ENCODE measurements at regions not wholly inside any gene's neighbourhood (a gene's known extent, or its start where the extent isn't known, plus 50 kb on each side); places are given as distances from the start of the nearest gene placed in this dataset.

DNA sequence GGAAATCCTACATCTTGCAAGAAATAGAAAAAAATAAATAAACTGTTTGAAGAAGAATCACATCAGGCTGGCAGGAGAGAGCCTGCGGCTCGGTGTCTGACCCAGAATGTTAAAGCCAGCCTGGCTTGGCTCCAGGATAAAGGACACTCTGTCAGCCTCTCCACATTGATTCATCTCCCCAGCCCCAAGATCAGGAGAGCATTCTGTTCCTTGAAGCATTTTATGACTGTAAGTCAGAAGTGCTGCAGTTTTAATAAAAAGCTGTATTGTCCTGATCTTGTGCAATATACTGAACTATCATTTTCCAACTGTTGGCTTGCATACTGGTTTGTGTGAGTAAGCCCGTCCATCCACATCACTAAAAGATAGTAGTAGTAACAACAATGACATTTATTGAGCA is 426.6 kb downstream of the HAPSTR1 start:
- Histone ChIP-seq H3K79me1 (ENCODE audit: low read length) (peaks cover 5% of the 10 kb centered on the region), H4K91ac (ENCODE audit: low read depth, low read length) (no peak overlapping the region), H3K4me2 (ENCODE audit: low read length) (no peak overlapping the region), H3K23ac (ENCODE audit: low read length) (no peak overlapping the region), H2AFZ (ENCODE audit: insufficient read depth, low read length, poor library complexity) (no peak overlapping the region), H2AK5ac (ENCODE audit: low read length) (no peak overlapping the region), H4K12ac (ENCODE audit: low read depth, low read length) (no peak overlapping the region), H3K79me2 (ENCODE audit: control insufficient read depth, insufficient read depth, low read length, poor library complexity) (no peaks in the 10 kb centered on the region), H3K9me3 (ENCODE audit: insufficient read depth, low read depth, low read length) (peaks cover under 1% of the 10 kb centered on the region), H2BK12ac (ENCODE audit: low read length) (no peak overlapping the region), H3K4ac (ENCODE audit: low read depth, low read length) (no peak overlapping the region), H3K4me3 (ENCODE audit: low read depth, low read length) (no peak overlapping the region), H3K4me1 (ENCODE audit: control insufficient read depth in 1 of 2, insufficient read depth in 2 of 2, low read length in 2 of 2) (peaks cover 9 to 13% of the 10 kb centered on the region in 2 experiments), H3K18ac (ENCODE audit: low read length) (no peak overlapping the region), H2BK5ac (ENCODE audit: low read depth, low read length, poor library complexity) (no peak overlapping the region), H3K27me3 (ENCODE audit: insufficient read depth, low read length) (no peaks in the 10 kb centered on the region), H3K36me3 (ENCODE audit: control insufficient read depth in 1 of 2, insufficient read depth in 2 of 2, low read length in 2 of 2) (no peaks in the 10 kb centered on the region), H2BK120ac (ENCODE audit: insufficient read depth, low read length, poor library complexity) (no peak overlapping the region), H4K8ac (ENCODE audit: low read depth, low read length) (no peak overlapping the region), H3K27ac (ENCODE audit: low read depth, low read length) (no peak overlapping the region), H3K14ac (ENCODE audit: low read length) (no peak overlapping the region), H3K9ac (ENCODE audit: low read length) (no peak overlapping the region)
- no CpG with 5 or more reads among the region's 3 CpGs for WGBS (ENCODE audit: extremely low coverage, insufficient coverage, insufficient read length)
- DNase-seq, result no peak

GRCh38 chr16:9518581-9518980 is 427.1 kb downstream of the HAPSTR1 start:
- Histone ChIP-seq H2AK5ac (ENCODE audit: low read length) (no peak overlapping the region), H3K4me2 (ENCODE audit: low read length) (no peak overlapping the region), H3K79me2 (ENCODE audit: control insufficient read depth, insufficient read depth, low read length, poor library complexity) (no peaks in the 10 kb centered on the region), H3K27me3 (ENCODE audit: insufficient read depth, low read length) (no peaks in the 10 kb centered on the region), H2BK120ac (ENCODE audit: insufficient read depth, low read length, poor library complexity) (no peak overlapping the region), H3K18ac (ENCODE audit: low read length) (no peak overlapping the region), H4K91ac (ENCODE audit: low read depth, low read length) (no peak overlapping the region), H4K8ac (ENCODE audit: low read depth, low read length) (no peak overlapping the region), H4K12ac (ENCODE audit: low read depth, low read length) (no peak overlapping the region), H2BK5ac (ENCODE audit: low read depth, low read length, poor library complexity) (no peak overlapping the region), H3K27ac (ENCODE audit: low read depth, low read length) (no peak overlapping the region), H3K4ac (ENCODE audit: low read depth, low read length) (no peak overlapping the region), H3K79me1 (ENCODE audit: low read length) (peaks cover 5% of the 10 kb centered on the region), H3K4me1 (ENCODE audit: control insufficient read depth in 1 of 2, insufficient read depth in 2 of 2, low read length in 2 of 2) (peaks cover 9 to 13% of the 10 kb centered on the region in 2 experiments), H2BK12ac (ENCODE audit: low read length) (no peak overlapping the region), H2AFZ (ENCODE audit: insufficient read depth, low read length, poor library complexity) (no peak overlapping the region), H3K23ac (ENCODE audit: low read length) (no peak overlapping the region), H3K9ac (ENCODE audit: low read length) (no peak overlapping the region), H3K14ac (ENCODE audit: low read length) (no peak overlapping the region), H3K36me3 (ENCODE audit: control insufficient read depth in 1 of 2, insufficient read depth in 2 of 2, low read length in 2 of 2) (no peaks in the 10 kb centered on the region), H3K4me3 (ENCODE audit: low read depth, low read length) (no peak overlapping the region), H3K9me3 (ENCODE audit: insufficient read depth, low read depth, low read length) (no peaks in the 10 kb centered on the region)
- no CpG with 5 or more reads among the region's 2 CpGs for WGBS (ENCODE audit: extremely low coverage, insufficient coverage, insufficient read length)
- DNase-seq, result no peak

DNA sequence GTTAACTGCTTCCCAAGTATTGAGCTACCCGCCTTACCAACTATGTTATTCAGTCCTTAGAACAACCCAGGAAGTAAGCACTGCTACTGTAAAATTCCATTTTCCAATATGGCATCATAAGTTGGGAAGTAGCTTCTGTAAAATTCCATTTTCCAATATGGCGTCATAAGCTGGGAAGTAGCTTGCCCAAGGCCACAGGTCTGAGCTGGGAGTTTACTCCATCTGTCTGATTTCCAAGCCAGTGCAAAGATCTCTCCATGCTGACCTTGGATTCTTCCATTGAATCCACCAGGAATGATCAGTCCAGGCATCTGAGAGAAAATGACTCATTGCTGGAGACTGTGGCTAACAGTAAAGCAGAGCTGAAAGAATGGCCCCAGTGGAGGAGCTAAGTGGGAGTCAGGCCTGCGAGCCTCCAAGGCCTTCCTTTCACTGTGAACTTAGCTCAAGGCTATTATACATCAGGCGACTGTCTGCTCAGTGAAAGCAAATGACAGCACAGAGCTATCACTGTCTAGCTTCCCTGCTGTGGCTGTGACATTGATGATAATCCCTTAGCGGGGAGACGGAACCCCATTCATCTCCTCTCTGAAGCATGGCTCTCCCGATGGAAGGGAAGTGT is 430.4 kb downstream of the HAPSTR1 start:
- DNase-seq, result peak in 1 of 2 donors; percentile 46

DNA sequence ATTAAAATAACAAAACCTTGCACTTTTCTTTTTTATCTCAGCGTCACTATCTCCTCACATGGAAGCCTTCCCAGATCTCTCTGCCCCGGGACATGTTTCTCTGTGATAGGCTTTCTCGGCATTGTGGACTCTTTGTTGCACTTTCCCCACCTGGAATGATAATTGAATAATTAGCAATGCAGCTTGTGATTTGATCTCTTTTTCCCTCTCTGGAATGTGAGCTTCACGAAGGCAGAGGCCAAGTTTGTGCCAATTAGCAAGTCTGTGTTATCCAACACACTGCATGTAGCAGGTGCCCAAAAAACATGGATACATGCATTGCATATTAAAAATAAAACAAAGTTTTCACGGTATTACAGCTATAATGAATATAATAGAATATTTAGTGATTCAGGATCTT is 431.2 kb downstream of the HAPSTR1 start:
- DNase-seq, result peak in 1 of 2 donors; percentile 45
- H2BK12ac ChIP-seq (ENCODE audit: low read length), result no peak overlapping the region
- H3K4me2 ChIP-seq (ENCODE audit: low read length), result no peak overlapping the region
- no peak overlapping the region for H3K27ac ChIP-seq (ENCODE audit: low read depth, low read length)
- H3K27me3 ChIP-seq (ENCODE audit: insufficient read depth, low read length), result no peaks in the 10 kb centered on the region
- no peaks in the 10 kb centered on the region for H3K79me2 ChIP-seq (ENCODE audit: control insufficient read depth, insufficient read depth, low read length, poor library complexity)
- H3K9ac ChIP-seq (ENCODE audit: low read length), result no peak overlapping the region
- peaks cover 8 to 19% of the 10 kb centered on the region in 2 experiments for H3K4me1 ChIP-seq (ENCODE audit: control insufficient read depth in 1 of 2, insufficient read depth in 2 of 2, low read length in 2 of 2)
- no peak overlapping the region for H3K18ac ChIP-seq (ENCODE audit: low read length)
- no CpG with 5 or more reads among the region's 5 CpGs for WGBS (ENCODE audit: extremely low coverage, insufficient coverage, insufficient read length)
- no peaks in the 10 kb centered on the region for H3K36me3 ChIP-seq (ENCODE audit: control insufficient read depth in 1 of 2, insufficient read depth in 2 of 2, low read length in 2 of 2)
- peaks cover 4% of the 10 kb centered on the region for H3K79me1 ChIP-seq (ENCODE audit: low read length)
- no peak overlapping the region for H3K14ac ChIP-seq (ENCODE audit: low read length)
- no peak overlapping the region for H4K8ac ChIP-seq (ENCODE audit: low read depth, low read length)
- H2BK120ac ChIP-seq (ENCODE audit: insufficient read depth, low read length, poor library complexity), result no peak overlapping the region
- H3K4me3 ChIP-seq (ENCODE audit: low read depth, low read length), result no peak overlapping the region
- H4K12ac ChIP-seq (ENCODE audit: low read depth, low read length), result no peak overlapping the region
- no peak overlapping the region for H2AFZ ChIP-seq (ENCODE audit: insufficient read depth, low read length, poor library complexity)
- no peak overlapping the region for H2BK5ac ChIP-seq (ENCODE audit: low read depth, low read length, poor library complexity)
- H3K4ac ChIP-seq (ENCODE audit: low read depth, low read length), result no peak overlapping the region
- H4K91ac ChIP-seq (ENCODE audit: low read depth, low read length), result no peak overlapping the region
- H3K9me3 ChIP-seq (ENCODE audit: insufficient read depth, low read depth, low read length), result peaks cover 2% of the 10 kb centered on the region
- no peak overlapping the region for H2AK5ac ChIP-seq (ENCODE audit: low read length)
- H3K23ac ChIP-seq (ENCODE audit: low read length), result no peak overlapping the region

More for the DNA sequence above, 430.4 kb downstream of the HAPSTR1 start:
- Histone ChIP-seq H3K4ac (ENCODE audit: low read depth, low read length) (no peak overlapping the region), H3K4me3 (ENCODE audit: low read depth, low read length) (no peak overlapping the region), H3K27ac (ENCODE audit: low read depth, low read length) (peak overlapping the region; percentile 73), H4K12ac (ENCODE audit: low read depth, low read length) (no peak overlapping the region), H4K91ac (ENCODE audit: low read depth, low read length) (peak overlapping the region; percentile 20), H3K79me1 (ENCODE audit: low read length) (peaks cover 4% of the 10 kb centered on the region), H2AFZ (ENCODE audit: insufficient read depth, low read length, poor library complexity) (no peak overlapping the region), H4K8ac (ENCODE audit: low read depth, low read length) (peak overlapping the region; percentile 24), H2BK120ac (ENCODE audit: insufficient read depth, low read length, poor library complexity) (peak overlapping the region; percentile 1), H3K9me3 (ENCODE audit: insufficient read depth, low read depth, low read length) (peaks cover 2% of the 10 kb centered on the region), H2BK12ac (ENCODE audit: low read length) (peak overlapping the region; percentile 21), H3K36me3 (ENCODE audit: control insufficient read depth in 1 of 2, insufficient read depth in 2 of 2, low read length in 2 of 2) (no peaks in the 10 kb centered on the region), H3K9ac (ENCODE audit: low read length) (no peak overlapping the region), H3K79me2 (ENCODE audit: control insufficient read depth, insufficient read depth, low read length, poor library complexity) (no peaks in the 10 kb centered on the region), H3K4me2 (ENCODE audit: low read length) (peak overlapping the region; percentile 18), H3K18ac (ENCODE audit: low read length) (no peak overlapping the region), H3K14ac (ENCODE audit: low read length) (no peak overlapping the region), H3K4me1 (ENCODE audit: control insufficient read depth in 1 of 2, insufficient read depth in 2 of 2, low read length in 2 of 2) (peaks cover 8 to 17% of the 10 kb centered on the region in 2 experiments), H3K27me3 (ENCODE audit: insufficient read depth, low read length) (no peaks in the 10 kb centered on the region), H3K23ac (ENCODE audit: low read length) (no peak overlapping the region), H2BK5ac (ENCODE audit: low read depth, low read length, poor library complexity) (peak overlapping the region; percentile 22), H2AK5ac (ENCODE audit: low read length) (no peak overlapping the region)
- no CpG with 5 or more reads among the region's 7 CpGs for WGBS (ENCODE audit: extremely low coverage, insufficient coverage, insufficient read length)
